ENCODE measurements at regions not wholly inside any gene's neighbourhood (a gene's known extent, or its start where the extent isn't known, plus 50 kb on each side); places are given as distances from the start of the nearest gene placed in this dataset.

DNA sequence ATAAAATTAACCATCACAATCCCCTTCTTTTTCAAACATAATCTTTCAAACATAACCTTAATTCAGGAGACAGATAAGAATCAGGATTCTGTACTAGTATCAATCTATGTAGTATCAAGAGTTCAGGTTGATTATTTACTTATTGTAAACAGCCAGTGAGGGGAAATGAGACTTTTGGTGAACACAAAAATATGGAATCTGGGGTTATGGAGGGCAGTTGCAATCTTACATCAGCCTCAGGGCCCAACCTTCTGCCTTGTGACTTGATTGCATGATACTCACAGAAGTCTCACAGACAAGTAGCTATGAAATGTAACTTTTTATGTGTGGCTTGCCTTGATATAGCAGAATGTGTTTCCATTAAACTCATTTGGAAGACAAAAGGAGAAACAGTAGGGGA is 262.7 kb upstream of the THSD7B start:
- Histone ChIP-seq H3K4me3 (no peak overlapping the region), H3K4me1 (no peaks in the 10 kb centered on the region), H3K27me3 (no peaks in the 10 kb centered on the region), H3K9me3 (no peaks in the 10 kb centered on the region), H3K36me3 (no peaks in the 10 kb centered on the region), H3K27ac (no peak overlapping the region)
- DNase-seq (ENCODE audit: low spot score in 2 of 2): no peak
- TF ChIP-seq, protein P1, sequence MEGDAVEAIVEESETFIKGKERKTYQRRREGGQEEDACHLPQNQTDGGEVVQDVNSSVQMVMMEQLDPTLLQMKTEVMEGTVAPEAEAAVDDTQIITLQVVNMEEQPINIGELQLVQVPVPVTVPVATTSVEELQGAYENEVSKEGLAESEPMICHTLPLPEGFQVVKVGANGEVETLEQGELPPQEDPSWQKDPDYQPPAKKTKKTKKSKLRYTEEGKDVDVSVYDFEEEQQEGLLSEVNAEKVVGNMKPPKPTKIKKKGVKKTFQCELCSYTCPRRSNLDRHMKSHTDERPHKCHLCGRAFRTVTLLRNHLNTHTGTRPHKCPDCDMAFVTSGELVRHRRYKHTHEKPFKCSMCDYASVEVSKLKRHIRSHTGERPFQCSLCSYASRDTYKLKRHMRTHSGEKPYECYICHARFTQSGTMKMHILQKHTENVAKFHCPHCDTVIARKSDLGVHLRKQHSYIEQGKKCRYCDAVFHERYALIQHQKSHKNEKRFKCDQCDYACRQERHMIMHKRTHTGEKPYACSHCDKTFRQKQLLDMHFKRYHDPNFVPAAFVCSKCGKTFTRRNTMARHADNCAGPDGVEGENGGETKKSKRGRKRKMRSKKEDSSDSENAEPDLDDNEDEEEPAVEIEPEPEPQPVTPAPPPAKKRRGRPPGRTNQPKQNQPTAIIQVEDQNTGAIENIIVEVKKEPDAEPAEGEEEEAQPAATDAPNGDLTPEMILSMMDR (IDR thresholded peaks at IDR 0.05): no peak
- TF ChIP-seq POLR2A (IDR thresholded peaks at IDR 0.05): no peak
- no peak for TF ChIP-seq EP300 (IDR thresholded peaks at IDR 0.05)

DNA sequence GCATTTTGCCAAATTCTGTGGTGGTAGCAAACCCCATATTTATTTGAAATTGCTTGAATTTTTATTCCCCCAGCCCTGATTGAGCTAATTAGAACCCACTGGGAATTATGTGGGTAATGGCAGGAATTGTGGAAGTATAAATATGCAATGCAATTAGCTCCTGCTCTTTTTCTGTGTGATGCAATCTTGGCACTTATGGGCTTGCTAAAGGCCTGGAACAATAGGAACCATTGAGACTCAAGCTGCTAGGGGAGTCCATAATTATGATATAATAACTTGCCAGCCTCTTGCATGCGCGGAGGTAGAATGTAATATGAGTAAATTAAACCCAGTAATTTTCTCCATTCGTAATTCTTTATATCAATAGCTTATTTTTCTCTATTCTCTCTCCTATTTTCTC is 267.6 kb upstream of the THSD7B start:
- Histone ChIP-seq H3K4me1 (no peaks in the 10 kb centered on the region), H3K36me3 (no peaks in the 10 kb centered on the region), H3K9me3 (no peaks in the 10 kb centered on the region), H3K27me3 (no peaks in the 10 kb centered on the region), H3K4me3 (no peak overlapping the region), H3K27ac (no peak overlapping the region)
- no peak for DNase-seq (ENCODE audit: low spot score in 2 of 2)
- 42 to 44% methylated on average over 3 of the region's 3 CpGs for WGBS, 2 donors
- no peak for TF ChIP-seq EP300 (IDR thresholded peaks at IDR 0.05)
- no peak for TF ChIP-seq POLR2A (IDR thresholded peaks at IDR 0.05)
- TF ChIP-seq, protein P1 (IDR thresholded peaks at IDR 0.05): no peak

DNA sequence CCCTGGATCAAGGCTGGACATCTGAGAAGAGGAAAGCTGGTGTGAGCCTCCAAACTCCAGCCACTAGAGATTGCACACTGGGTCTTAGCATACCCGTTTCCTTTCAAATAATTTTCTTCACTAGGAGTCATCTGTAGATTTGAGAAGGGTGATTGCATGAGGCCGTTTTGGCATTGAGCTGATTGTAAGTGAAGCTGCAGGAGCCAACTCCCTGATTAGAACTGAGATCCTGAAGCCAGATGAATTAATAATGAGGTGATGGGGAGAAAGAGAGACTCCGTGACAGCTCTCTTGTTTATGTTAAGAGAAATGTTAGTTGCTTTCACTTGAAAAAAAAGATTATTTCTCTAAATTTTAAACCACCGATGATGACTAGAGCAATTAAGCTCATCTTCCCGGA is 268.4 kb upstream of the THSD7B start:
- no peak overlapping the region for H3K4me3 ChIP-seq
- DNase-seq (ENCODE audit: low spot score in 2 of 2): no peak
- H3K9me3 ChIP-seq: peaks cover 0 to 2% (median 0%) of the 10 kb centered on the region in 4 donors
- H3K27ac ChIP-seq: no peak overlapping the region
- no peaks in the 10 kb centered on the region for H3K36me3 ChIP-seq
- 70 to 77% methylated on average over 5 of the region's 5 CpGs for WGBS, 2 donors
- no peak for TF ChIP-seq EP300 (IDR thresholded peaks at IDR 0.05)
- TF ChIP-seq, protein P1 (IDR thresholded peaks at IDR 0.05): no peak
- TF ChIP-seq POLR2A (IDR thresholded peaks at IDR 0.05): no peak
- no peaks in the 10 kb centered on the region for H3K4me1 ChIP-seq
- H3K27me3 ChIP-seq: no peaks in the 10 kb centered on the region

DNA sequence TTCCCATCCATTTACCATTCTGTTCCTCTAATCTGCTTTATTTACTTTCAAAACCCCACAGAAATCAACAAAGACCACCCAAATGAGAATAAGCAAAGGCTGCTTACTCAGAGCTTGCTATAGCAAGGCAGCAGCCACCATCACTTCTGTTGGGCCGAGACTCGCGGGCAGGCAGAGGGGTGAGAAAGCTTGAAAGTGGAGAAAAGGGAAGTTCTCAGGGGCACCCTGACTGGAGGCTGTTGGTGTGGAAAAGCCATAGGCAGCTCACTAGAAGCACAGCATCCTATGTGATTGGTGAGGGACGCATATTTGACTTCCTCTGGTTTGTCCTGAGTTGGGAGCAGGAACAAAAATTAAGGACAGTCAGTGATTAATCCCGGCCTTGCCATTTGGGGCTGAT is 269.7 kb upstream of the THSD7B start:
- no peak for DNase-seq (ENCODE audit: low spot score in 2 of 2)
- TF ChIP-seq, protein P1 (IDR thresholded peaks at IDR 0.05): no peak
- TF ChIP-seq EP300 (IDR thresholded peaks at IDR 0.05) (no peak), POLR2A (IDR thresholded peaks at IDR 0.05) (no peak)
- 83 to 84% methylated on average over 5 of the region's 5 CpGs for WGBS, 2 donors

DNA sequence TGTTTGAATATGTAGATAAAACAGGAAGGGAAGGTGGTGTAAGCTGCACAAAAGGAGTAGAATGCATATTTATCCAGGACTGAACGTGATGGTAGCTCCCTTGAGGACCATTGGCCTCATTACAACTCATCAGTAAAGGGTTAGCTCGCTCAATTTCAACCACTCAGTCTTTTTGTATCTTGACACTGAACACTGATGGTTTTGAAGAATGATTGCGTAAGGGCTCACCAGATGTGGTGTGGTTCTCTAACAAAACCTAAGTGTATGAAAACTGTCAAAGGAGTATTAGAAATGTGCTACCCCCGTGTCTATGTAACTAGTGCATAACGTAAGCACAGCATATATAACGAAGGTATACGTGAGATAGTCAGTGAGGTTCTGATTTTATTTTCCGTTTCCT is 272.4 kb upstream of the THSD7B start:
- Histone ChIP-seq H3K36me3 (no peaks in the 10 kb centered on the region), H3K4me1 (no peaks in the 10 kb centered on the region), H3K4me3 (no peak overlapping the region), H3K27me3 (no peaks in the 10 kb centered on the region), H3K27ac (no peak overlapping the region), H3K9me3 (peaks cover 0 to 10% (median 0%) of the 10 kb centered on the region in 4 donors)
- DNase-seq (ENCODE audit: low spot score in 2 of 2): no peak
- 58 to 61% methylated on average over 8 of the region's 8 CpGs for WGBS, 2 donors
- TF ChIP-seq EP300 (IDR thresholded peaks at IDR 0.05): no peak
- TF ChIP-seq POLR2A (IDR thresholded peaks at IDR 0.05): no peak
- TF ChIP-seq, protein P1 (IDR thresholded peaks at IDR 0.05): no peak

More for the DNA sequence above, 269.7 kb upstream of the THSD7B start:
- Histone ChIP-seq H3K27ac (no peak overlapping the region), H3K4me1 (no peaks in the 10 kb centered on the region), H3K27me3 (no peaks in the 10 kb centered on the region), H3K36me3 (no peaks in the 10 kb centered on the region), H3K9me3 (peaks cover 0 to 2% (median 0%) of the 10 kb centered on the region in 4 donors), H3K4me3 (no peak overlapping the region)

All from tibial nerve (tissue), 4 donors.